ENCODE measurements at regions not wholly inside any gene's neighbourhood (a gene's known extent, or its start where the extent isn't known, plus 50 kb on each side); places are given as distances from the start of the nearest gene placed in this dataset.

DNA sequence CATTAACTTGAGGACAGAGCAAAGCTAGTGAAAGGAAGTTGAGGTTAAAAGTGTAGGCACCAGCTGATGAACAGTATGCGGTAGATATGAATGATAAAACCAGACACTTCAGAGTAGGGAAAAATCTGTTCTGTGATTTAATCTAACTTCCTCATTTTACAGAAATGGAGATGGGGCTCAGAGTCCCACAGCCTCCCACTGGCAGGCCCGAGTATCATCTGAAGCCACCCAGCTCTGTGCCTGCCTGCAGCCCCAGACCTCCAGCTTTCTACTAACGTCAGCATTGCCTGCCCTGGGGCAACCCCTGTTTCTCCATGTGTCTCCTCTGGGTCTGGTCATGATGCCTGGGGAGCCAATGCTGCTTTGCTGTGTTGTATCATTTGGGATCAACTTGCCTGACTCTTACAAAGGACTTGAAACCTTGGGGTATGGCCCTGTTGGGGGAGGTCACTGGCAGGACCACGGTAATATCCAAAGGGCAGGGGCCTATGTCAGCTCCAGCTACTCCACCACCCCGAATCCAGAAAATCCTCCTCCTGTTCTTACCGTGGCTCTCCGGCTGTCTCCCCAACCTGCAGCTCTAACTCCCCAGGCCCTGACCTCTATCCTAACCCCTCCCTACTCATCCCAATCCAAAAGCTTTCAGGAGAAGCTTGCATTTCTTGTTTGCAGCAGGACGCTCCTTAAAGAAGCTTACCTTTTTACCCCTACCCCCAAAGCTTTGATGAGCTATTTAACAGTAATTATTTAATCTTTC lies 56.2 kb upstream of the NPY start:
- TF ChIP-seq, protein P1, sequence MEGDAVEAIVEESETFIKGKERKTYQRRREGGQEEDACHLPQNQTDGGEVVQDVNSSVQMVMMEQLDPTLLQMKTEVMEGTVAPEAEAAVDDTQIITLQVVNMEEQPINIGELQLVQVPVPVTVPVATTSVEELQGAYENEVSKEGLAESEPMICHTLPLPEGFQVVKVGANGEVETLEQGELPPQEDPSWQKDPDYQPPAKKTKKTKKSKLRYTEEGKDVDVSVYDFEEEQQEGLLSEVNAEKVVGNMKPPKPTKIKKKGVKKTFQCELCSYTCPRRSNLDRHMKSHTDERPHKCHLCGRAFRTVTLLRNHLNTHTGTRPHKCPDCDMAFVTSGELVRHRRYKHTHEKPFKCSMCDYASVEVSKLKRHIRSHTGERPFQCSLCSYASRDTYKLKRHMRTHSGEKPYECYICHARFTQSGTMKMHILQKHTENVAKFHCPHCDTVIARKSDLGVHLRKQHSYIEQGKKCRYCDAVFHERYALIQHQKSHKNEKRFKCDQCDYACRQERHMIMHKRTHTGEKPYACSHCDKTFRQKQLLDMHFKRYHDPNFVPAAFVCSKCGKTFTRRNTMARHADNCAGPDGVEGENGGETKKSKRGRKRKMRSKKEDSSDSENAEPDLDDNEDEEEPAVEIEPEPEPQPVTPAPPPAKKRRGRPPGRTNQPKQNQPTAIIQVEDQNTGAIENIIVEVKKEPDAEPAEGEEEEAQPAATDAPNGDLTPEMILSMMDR (optimal IDR thresholded peaks at IDR 0.05 in 1 of 3, IDR thresholded peaks at IDR 0.05 in 1 of 3, conservative IDR thresholded peaks at IDR 0.05 in 1 of 3; ENCODE audit: extremely low read depth in 1 of 3, insufficient read depth in 2 of 3, low read length in 3 of 3): no peak
- TF ChIP-seq EZH2 (IDR thresholded peaks at IDR 0.05; ENCODE audit: low read length): no peak
